Fibroblast of mammary gland (primary cell): ENCODE measurements at regions not wholly inside any gene's neighbourhood (a gene's known extent, or its start where the extent isn't known, plus 50 kb on each side); places are given as distances from the start of the nearest gene placed in this dataset.

ENCODE experiments used
- DNase-seq: peaks from one replicate; pipeline ENCODE4 v3.0.0-alpha.2; 2010; ENCODE audit warnings: low read depth
- H3K4me3 ChIP-seq: 2 replicates; pipeline ENCODE4 v1.5.1; 2011; ENCODE audit warnings: low read depth, mild to moderate bottlenecking, low read length, moderate library complexity; ENCODE audit not compliant: control insufficient read depth
- CTCF ChIP-seq: conservative IDR thresholded peaks from 2 replicates; pipeline ENCODE4 v1.5.1; 2011; ENCODE audit warnings: low read depth, low read length, inconsistent platforms; ENCODE audit not compliant: control insufficient read depth, insufficient read depth

- H3K4me3 ChIP-seq = no peak overlapping the region
- TF ChIP-seq CTCF = no peak
- no peak for DNase-seq
Observed at GRCh38 chr4:182066037-182066436, 177.2 kb upstream of the TENM3 start.

- no peak overlapping the region for H3K4me3 ChIP-seq
- DNase-seq = no peak
- no peak for TF ChIP-seq CTCF
Observed at GRCh38 chr4:182067828-182068227, 175.4 kb upstream of the TENM3 start.

GRCh38 chr4:182068920-182069319 lies 174.3 kb upstream of the TENM3 start:
- no peak for TF ChIP-seq CTCF
- no peak for DNase-seq
- no peak overlapping the region for H3K4me3 ChIP-seq

GRCh38 chr4:182073278-182073677 lies 169.9 kb upstream of the TENM3 start:
- DNase-seq = no peak
- no peak for TF ChIP-seq CTCF
- H3K4me3 ChIP-seq = no peak overlapping the region

- no peak overlapping the region for H3K4me3 ChIP-seq
- DNase-seq = no peak
- TF ChIP-seq CTCF = no peak
Observed at GRCh38 chr4:182074139-182074538, 169.1 kb upstream of the TENM3 start.

- TF ChIP-seq CTCF = no peak
- no peak overlapping the region for H3K4me3 ChIP-seq
- DNase-seq = no peak
Observed at GRCh38 chr4:182074810-182075209, 168.4 kb upstream of the TENM3 start.

- TF ChIP-seq CTCF = no peak
Observed at GRCh38 chr4:182082910-182083309, 160.3 kb upstream of the TENM3 start.

More at GRCh38 chr4:182082910-182083309, 160.3 kb upstream of the TENM3 start:
- no peak for DNase-seq
- H3K4me3 ChIP-seq = no peak overlapping the region
